ENCODE measurements at regions not wholly inside any gene's neighbourhood (a gene's known extent, or its start where the extent isn't known, plus 50 kb on each side); places are given as distances from the start of the nearest gene placed in this dataset.

DNA sequence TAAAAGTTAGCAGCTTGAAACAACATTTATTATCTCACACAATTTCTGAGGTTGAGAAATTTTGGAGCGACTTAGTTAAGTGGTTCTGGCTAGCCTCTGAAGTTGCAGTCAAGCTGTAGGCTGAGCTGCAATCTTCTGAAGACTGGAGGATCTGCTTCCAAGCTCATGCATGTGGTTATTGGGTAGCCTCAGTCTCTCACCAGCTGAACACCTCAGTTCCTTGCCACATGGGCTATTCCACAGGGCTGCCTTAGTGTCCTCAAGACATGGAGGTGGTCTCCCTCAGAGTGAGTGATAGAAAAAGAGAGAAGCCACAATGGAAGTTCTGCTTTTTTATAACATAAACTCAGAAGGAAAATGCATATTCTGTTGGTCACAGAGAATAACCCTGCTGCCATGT, 92.0 kb upstream of the CAMK1G start:
- TF ChIP-seq EP300 (IDR thresholded peaks at IDR 0.05) (no peak), POLR2AphosphoS5 (IDR thresholded peaks at IDR 0.05) (no peak), POLR2A (IDR thresholded peaks at IDR 0.05; ENCODE audit: low read depth) (no peak)
- TF ChIP-seq, protein P1, sequence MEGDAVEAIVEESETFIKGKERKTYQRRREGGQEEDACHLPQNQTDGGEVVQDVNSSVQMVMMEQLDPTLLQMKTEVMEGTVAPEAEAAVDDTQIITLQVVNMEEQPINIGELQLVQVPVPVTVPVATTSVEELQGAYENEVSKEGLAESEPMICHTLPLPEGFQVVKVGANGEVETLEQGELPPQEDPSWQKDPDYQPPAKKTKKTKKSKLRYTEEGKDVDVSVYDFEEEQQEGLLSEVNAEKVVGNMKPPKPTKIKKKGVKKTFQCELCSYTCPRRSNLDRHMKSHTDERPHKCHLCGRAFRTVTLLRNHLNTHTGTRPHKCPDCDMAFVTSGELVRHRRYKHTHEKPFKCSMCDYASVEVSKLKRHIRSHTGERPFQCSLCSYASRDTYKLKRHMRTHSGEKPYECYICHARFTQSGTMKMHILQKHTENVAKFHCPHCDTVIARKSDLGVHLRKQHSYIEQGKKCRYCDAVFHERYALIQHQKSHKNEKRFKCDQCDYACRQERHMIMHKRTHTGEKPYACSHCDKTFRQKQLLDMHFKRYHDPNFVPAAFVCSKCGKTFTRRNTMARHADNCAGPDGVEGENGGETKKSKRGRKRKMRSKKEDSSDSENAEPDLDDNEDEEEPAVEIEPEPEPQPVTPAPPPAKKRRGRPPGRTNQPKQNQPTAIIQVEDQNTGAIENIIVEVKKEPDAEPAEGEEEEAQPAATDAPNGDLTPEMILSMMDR (IDR thresholded peaks at IDR 0.05): no peak
- intact Hi-C loops (cut with DNase I): no loop called here

DNA sequence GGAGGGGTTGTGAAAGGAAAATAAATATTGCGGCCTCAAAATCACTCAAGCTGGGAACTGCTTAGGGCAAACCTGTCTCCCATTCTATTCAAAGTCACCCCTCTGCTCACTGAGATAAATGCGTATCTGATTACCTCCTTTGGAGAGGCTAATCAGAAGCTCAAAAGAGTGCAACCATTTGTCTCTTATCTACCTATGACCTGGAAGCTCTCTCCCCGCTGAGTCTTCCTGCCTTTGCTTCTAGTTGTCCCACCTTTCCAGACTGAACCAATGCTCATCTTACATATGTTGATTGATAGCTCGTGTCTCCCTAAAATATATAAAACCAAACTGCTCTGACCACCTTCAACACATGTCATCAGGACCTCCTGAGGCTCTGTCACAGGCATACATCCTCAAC, 91.6 kb upstream of the CAMK1G start:
- Histone ChIP-seq H3K4me1 (no peaks in the 10 kb centered on the region), H3K27me3 (no peaks in the 10 kb centered on the region), H3K4me3 (no peak overlapping the region), H3K27ac (replicated peaks in 1 of 4) (no peak overlapping the region), H3K36me3 (no peaks in the 10 kb centered on the region), H3K9me3 (peaks cover 0 to 17% (median 2%) of the 10 kb centered on the region in 4 donors)
- intact Hi-C loops (cut with DNase I): no loop called here
- DNase-seq (ENCODE audit: extremely low spot score): no peak
- no peak for TF ChIP-seq POLR2AphosphoS5 (IDR thresholded peaks at IDR 0.05)
- no peak for TF ChIP-seq EP300 (IDR thresholded peaks at IDR 0.05)
- 71% methylated on average over 4 of the region's 4 CpGs for WGBS

More for the DNA sequence above, 92.0 kb upstream of the CAMK1G start:
- H3K4me3 ChIP-seq: no peak overlapping the region
- H3K4me1 ChIP-seq: no peaks in the 10 kb centered on the region
- 62% methylated on average over 1 of the region's 1 CpG for WGBS
- no peak overlapping the region for H3K27ac ChIP-seq (replicated peaks in 1 of 4)
- no peaks in the 10 kb centered on the region for H3K27me3 ChIP-seq
- H3K9me3 ChIP-seq: peaks cover 0 to 14% (median 2%) of the 10 kb centered on the region in 4 donors
- DNase-seq (ENCODE audit: extremely low spot score): no peak
- H3K36me3 ChIP-seq: no peaks in the 10 kb centered on the region

DNA sequence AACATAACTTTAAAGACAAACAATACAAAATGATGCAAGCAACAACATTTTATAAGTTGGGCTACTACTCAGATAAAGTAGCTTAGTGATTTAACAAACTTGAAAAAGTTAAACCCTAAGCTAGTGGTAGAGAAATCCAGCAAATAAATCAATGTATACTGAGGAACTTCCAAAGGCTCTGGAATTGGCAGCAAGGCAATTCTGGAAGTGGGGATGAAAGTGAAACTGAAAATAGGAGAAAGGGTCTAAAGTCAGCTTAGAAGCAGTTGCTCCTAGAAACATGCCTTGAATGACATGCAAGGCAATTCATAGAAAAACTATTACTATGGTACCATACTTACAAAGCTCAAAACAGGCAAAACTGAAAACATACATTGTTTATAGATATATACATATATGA, 90.0 kb upstream of the CAMK1G start:
- intact Hi-C loops (cut with DNase I): no loop called here

DNA sequence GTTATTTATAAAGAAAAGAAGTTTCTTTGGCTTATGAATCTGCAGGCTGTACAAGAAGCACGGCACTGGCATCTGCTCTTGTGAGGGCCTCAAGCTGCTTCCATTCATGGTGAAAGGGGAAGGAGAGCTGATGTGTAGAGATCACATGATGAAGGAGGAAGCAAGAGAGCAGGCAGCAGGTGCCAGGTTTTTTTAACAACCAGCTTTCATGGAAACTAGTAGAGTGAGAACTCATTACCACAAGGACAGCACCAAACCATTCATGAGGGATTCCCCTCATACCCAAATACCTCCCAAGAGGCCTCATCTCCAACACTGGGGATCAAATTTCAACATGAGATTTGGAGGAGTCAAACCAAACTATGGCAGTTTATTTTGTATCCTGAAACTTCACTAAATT, 85.8 kb upstream of the CAMK1G start:
- TF ChIP-seq, protein P1 (IDR thresholded peaks at IDR 0.05): no peak
- TF ChIP-seq EP300 (IDR thresholded peaks at IDR 0.05) (no peak), POLR2A (IDR thresholded peaks at IDR 0.05; ENCODE audit: low read depth) (no peak), POLR2AphosphoS5 (IDR thresholded peaks at IDR 0.05) (no peak)
- Histone ChIP-seq H3K27ac (replicated peaks in 1 of 4) (no peak overlapping the region), H3K9me3 (peaks cover 0 to 48% (median 22%) of the 10 kb centered on the region in 4 donors), H3K27me3 (no peaks in the 10 kb centered on the region), H3K4me3 (no peak overlapping the region), H3K36me3 (no peaks in the 10 kb centered on the region), H3K4me1 (no peaks in the 10 kb centered on the region)
- DNase-seq (ENCODE audit: extremely low spot score): no peak
- intact Hi-C loops (cut with DNase I): no loop called here
- 100% methylated on average over 1 of the region's 1 CpG for WGBS

More for the DNA sequence above, 90.0 kb upstream of the CAMK1G start:
- Histone ChIP-seq H3K4me3 (no peak overlapping the region), H3K27me3 (no peaks in the 10 kb centered on the region), H3K9me3 (peaks cover 0 to 24% (median 2%) of the 10 kb centered on the region in 4 donors), H3K27ac (replicated peaks in 1 of 4) (no peak overlapping the region), H3K4me1 (no peaks in the 10 kb centered on the region), H3K36me3 (no peaks in the 10 kb centered on the region)
- TF ChIP-seq EP300 (IDR thresholded peaks at IDR 0.05) (no peak), POLR2AphosphoS5 (IDR thresholded peaks at IDR 0.05) (no peak), POLR2A (IDR thresholded peaks at IDR 0.05; ENCODE audit: low read depth) (no peak)
- TF ChIP-seq, protein P1 (IDR thresholded peaks at IDR 0.05): no peak
- DNase-seq (ENCODE audit: extremely low spot score): no peak

DNA sequence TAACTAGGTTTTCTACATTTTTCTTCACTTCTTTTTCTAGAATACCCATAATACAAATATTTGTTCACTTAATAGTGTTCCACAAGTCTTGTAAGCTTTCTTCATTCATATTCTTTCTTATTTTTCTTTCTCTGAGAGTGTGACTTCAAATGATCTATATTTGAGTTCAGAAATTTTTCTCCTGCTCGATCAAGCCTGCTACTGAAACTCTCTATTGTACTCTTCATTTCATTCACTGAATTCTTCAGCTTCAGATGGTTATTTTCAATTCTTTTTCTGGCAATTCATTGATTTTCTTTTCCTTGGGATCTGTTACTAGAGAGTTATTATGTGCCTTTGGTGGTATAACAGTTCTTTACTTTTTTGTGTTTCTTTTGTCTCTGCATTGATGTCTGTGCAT, 82.5 kb upstream of the CAMK1G start:
- H3K27me3 ChIP-seq: no peaks in the 10 kb centered on the region
- no peaks in the 10 kb centered on the region for H3K4me1 ChIP-seq
- H3K4me3 ChIP-seq: no peak overlapping the region
- H3K36me3 ChIP-seq: no peaks in the 10 kb centered on the region
- intact Hi-C loops (cut with DNase I): no loop called here
- 90% methylated on average over 1 of the region's 1 CpG for WGBS
- DNase-seq (ENCODE audit: extremely low spot score): no peak
- TF ChIP-seq, protein P1 (IDR thresholded peaks at IDR 0.05): no peak
- TF ChIP-seq POLR2AphosphoS5 (IDR thresholded peaks at IDR 0.05) (no peak), EP300 (IDR thresholded peaks at IDR 0.05) (no peak), POLR2A (IDR thresholded peaks at IDR 0.05; ENCODE audit: low read depth) (no peak)
- H3K9me3 ChIP-seq: peaks cover 0 to 38% (median 21%) of the 10 kb centered on the region in 4 donors
- H3K27ac ChIP-seq (replicated peaks in 1 of 4): no peak overlapping the region
